ENCODE measurements at regions not wholly inside any gene's neighbourhood (a gene's known extent, or its start where the extent isn't known, plus 50 kb on each side); places are given as distances from the start of the nearest gene placed in this dataset.

GRCh38 chr1:96660051-96660450 is 61.5 kb upstream of the PTBP2 start:
- Mint-ChIP-seq H3K27me3 (ENCODE audit: low read depth) (no peaks in the 10 kb centered on the region), H3K9me3 (no peaks in the 10 kb centered on the region), H3K4me1 (ENCODE audit: low read depth) (no peaks in the 10 kb centered on the region), H3K27ac (no peak overlapping the region), H3K4me3 (no peak overlapping the region), H3K36me3 (ENCODE audit: low read depth) (no peaks in the 10 kb centered on the region)
- DNase-seq (ENCODE audit: low spot score) = no peak

DNA sequence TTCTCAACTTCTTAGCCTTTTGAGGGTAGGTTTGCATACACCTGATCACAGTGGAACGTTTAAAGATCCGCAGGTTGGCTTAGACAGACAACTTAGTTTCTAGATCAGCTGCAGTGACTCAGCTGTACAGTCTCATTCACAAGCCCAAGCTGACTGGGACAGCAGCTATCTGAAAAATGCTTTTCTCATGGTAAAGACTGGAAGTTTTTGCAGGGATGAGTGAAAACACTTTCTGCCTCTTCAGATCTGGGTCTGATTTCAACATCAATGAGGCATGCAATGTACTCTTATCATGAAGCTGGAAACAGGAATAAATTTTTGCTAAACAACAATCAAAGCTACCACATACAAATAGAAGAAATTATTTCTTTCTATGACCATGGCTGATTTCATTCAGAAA is 61.1 kb upstream of the PTBP2 start:
- Mint-ChIP-seq H3K4me1 (ENCODE audit: low read depth) (no peaks in the 10 kb centered on the region), H3K4me3 (no peak overlapping the region), H3K27me3 (ENCODE audit: low read depth) (no peaks in the 10 kb centered on the region), H3K9me3 (no peaks in the 10 kb centered on the region), H3K27ac (no peak overlapping the region), H3K36me3 (ENCODE audit: low read depth) (no peaks in the 10 kb centered on the region)
- DNase-seq (ENCODE audit: low spot score) = no peak
